ENCODE measurements at regions not wholly inside any gene's neighbourhood (a gene's known extent, or its start where the extent isn't known, plus 50 kb on each side); places are given as distances from the start of the nearest gene placed in this dataset.

DNA sequence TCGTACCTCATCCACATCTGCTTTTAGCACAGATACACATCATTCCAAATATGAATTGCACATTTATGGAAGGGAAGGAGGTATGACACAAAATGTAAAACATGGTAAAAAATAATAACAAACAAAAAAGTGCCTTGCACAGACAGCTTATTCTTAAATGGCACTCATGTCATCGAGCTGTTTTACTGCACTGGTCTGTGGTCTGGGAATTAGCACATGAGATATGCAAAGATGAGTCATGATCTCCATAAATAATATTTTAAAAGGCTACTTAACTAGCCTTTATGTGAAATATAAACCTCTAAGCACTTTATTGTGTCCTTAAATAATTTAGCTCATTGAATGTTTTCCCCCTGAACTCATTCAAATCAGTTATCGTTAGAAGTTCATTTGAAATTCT, 142.2 kb upstream of the ZNF385D start:
- POLR2A ChIA-PET = no interaction called here
- Mint-ChIP-seq H3K36me3 (no peaks in the 10 kb centered on the region), H3K27ac (no peak overlapping the region), H3K4me3 (no peak overlapping the region), H3K9me3 (no peaks in the 10 kb centered on the region), H3K27me3 (ENCODE audit: low read depth) (no peaks in the 10 kb centered on the region), H3K4me1 (0 out of 2 replicates have a peak, but pooled peaks cover 5% of the 10 kb centered on the region)
- ATAC-seq = no peak
- TF ChIP-seq TEAD1 (CRISPR knock-in tag; IDR thresholded peaks at IDR 0.05) (no peak), SMAD3 (CRISPR knock-in tag; IDR thresholded peaks at IDR 0.05; ENCODE audit: borderline replicate concordance) (no peak), JUN (CRISPR knock-in tag; IDR thresholded peaks at IDR 0.05) (no peak), ZNF396 (CRISPR knock-in tag; IDR thresholded peaks at IDR 0.05; ENCODE audit: borderline replicate concordance) (no peak), RELA (CRISPR knock-in tag; IDR thresholded peaks at IDR 0.05; ENCODE audit: borderline replicate concordance) (no peak)
- TF ChIP-seq, protein P1, sequence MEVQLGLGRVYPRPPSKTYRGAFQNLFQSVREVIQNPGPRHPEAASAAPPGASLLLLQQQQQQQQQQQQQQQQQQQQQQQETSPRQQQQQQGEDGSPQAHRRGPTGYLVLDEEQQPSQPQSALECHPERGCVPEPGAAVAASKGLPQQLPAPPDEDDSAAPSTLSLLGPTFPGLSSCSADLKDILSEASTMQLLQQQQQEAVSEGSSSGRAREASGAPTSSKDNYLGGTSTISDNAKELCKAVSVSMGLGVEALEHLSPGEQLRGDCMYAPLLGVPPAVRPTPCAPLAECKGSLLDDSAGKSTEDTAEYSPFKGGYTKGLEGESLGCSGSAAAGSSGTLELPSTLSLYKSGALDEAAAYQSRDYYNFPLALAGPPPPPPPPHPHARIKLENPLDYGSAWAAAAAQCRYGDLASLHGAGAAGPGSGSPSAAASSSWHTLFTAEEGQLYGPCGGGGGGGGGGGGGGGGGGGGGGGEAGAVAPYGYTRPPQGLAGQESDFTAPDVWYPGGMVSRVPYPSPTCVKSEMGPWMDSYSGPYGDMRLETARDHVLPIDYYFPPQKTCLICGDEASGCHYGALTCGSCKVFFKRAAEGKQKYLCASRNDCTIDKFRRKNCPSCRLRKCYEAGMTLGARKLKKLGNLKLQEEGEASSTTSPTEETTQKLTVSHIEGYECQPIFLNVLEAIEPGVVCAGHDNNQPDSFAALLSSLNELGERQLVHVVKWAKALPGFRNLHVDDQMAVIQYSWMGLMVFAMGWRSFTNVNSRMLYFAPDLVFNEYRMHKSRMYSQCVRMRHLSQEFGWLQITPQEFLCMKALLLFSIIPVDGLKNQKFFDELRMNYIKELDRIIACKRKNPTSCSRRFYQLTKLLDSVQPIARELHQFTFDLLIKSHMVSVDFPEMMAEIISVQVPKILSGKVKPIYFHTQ (CRISPR knock-in tag; IDR thresholded peaks at IDR 0.05) = no peak
- TF ChIP-seq, protein P2, sequence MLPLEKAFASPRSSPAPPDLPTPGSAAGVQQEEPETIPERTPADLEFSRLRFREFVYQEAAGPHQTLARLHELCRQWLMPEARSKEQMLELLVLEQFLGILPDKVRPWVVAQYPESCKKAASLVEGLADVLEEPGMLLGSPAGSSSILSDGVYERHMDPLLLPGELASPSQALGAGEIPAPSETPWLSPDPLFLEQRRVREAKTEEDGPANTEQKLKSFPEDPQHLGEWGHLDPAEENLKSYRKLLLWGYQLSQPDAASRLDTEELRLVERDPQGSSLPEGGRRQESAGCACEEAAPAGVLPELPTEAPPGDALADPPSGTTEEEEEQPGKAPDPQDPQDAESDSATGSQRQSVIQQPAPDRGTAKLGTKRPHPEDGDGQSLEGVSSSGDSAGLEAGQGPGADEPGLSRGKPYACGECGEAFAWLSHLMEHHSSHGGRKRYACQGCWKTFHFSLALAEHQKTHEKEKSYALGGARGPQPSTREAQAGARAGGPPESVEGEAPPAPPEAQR (CRISPR knock-in tag; IDR thresholded peaks at IDR 0.05) = no peak
- TF ChIP-seq, protein P3, sequence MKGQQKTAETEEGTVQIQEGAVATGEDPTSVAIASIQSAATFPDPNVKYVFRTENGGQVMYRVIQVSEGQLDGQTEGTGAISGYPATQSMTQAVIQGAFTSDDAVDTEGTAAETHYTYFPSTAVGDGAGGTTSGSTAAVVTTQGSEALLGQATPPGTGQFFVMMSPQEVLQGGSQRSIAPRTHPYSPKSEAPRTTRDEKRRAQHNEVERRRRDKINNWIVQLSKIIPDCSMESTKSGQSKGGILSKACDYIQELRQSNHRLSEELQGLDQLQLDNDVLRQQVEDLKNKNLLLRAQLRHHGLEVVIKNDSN (CRISPR knock-in tag; IDR thresholded peaks at IDR 0.05) = no peak
- TF ChIP-seq, protein P4, sequence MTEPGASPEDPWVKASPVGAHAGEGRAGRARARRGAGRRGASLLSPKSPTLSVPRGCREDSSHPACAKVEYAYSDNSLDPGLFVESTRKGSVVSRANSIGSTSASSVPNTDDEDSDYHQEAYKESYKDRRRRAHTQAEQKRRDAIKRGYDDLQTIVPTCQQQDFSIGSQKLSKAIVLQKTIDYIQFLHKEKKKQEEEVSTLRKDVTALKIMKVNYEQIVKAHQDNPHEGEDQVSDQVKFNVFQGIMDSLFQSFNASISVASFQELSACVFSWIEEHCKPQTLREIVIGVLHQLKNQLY (CRISPR knock-in tag; IDR thresholded peaks at IDR 0.05) = no peak
- no peak for DNase-seq (ENCODE audit: low spot score)
- CTCF ChIA-PET = interaction anchor here (0.7 to 3.3 kb wide), 2 partner anchors 141 to 876 kb away, joined by 3 to 25 read pairs; no protein-coding TSS in a partner anchor

DNA sequence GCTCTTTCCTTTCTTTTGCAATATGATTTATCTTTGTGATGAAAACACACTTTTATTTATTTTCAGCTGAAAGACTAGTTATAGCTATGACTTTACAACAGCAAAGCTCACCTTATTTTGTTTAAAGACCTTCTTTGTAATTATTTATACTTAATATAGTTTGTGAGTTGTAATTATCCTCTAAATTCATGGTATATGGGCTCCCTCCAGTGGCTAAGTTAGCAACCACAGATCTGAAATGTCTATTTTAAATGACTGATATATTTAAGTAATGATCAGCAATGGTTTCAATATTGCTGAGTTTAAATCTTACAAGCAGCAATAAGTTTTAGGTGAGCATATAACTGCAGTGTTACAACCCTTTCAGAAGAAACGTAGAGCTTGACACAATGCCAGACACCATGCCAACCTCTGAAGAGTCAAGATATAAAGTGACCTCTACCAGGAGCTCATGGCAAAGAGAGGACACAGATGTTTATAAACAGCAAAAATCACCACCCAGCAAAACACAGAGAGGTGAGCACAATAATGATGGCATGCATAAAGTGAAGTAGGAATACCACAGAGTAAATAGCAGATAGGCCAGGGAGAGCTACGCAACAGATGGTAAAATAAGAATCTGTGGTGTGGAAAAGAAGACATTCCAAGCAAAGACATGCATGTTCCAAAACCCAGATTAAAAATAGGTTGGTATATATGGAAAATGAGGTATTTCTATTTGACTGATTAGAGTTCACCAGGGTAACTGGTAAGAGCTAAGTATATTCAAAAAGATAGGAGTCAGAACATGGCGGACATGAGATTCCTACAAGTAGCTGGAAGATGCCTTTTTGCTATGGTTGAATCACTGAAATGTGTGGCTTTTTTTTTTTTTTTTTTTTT, 143.7 kb upstream of the ZNF385D start:
- no peaks in the 10 kb centered on the region for H3K27me3 Mint-ChIP-seq (ENCODE audit: low read depth)
- ATAC-seq = peak; percentile 24; the same call in 1 of the 2 replicates
- no peak overlapping the region for H3K4me3 Mint-ChIP-seq
- no peak overlapping the region for H3K27ac Mint-ChIP-seq
- TF ChIP-seq, protein P5, sequence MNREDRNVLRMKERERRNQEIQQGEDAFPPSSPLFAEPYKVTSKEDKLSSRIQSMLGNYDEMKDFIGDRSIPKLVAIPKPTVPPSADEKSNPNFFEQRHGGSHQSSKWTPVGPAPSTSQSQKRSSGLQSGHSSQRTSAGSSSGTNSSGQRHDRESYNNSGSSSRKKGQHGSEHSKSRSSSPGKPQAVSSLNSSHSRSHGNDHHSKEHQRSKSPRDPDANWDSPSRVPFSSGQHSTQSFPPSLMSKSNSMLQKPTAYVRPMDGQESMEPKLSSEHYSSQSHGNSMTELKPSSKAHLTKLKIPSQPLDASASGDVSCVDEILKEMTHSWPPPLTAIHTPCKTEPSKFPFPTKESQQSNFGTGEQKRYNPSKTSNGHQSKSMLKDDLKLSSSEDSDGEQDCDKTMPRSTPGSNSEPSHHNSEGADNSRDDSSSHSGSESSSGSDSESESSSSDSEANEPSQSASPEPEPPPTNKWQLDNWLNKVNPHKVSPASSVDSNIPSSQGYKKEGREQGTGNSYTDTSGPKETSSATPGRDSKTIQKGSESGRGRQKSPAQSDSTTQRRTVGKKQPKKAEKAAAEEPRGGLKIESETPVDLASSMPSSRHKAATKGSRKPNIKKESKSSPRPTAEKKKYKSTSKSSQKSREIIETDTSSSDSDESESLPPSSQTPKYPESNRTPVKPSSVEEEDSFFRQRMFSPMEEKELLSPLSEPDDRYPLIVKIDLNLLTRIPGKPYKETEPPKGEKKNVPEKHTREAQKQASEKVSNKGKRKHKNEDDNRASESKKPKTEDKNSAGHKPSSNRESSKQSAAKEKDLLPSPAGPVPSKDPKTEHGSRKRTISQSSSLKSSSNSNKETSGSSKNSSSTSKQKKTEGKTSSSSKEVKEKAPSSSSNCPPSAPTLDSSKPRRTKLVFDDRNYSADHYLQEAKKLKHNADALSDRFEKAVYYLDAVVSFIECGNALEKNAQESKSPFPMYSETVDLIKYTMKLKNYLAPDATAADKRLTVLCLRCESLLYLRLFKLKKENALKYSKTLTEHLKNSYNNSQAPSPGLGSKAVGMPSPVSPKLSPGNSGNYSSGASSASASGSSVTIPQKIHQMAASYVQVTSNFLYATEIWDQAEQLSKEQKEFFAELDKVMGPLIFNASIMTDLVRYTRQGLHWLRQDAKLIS (CRISPR knock-in tag; IDR thresholded peaks at IDR 0.05; ENCODE audit: borderline replicate concordance) = no peak
- TF ChIP-seq, protein P6, sequence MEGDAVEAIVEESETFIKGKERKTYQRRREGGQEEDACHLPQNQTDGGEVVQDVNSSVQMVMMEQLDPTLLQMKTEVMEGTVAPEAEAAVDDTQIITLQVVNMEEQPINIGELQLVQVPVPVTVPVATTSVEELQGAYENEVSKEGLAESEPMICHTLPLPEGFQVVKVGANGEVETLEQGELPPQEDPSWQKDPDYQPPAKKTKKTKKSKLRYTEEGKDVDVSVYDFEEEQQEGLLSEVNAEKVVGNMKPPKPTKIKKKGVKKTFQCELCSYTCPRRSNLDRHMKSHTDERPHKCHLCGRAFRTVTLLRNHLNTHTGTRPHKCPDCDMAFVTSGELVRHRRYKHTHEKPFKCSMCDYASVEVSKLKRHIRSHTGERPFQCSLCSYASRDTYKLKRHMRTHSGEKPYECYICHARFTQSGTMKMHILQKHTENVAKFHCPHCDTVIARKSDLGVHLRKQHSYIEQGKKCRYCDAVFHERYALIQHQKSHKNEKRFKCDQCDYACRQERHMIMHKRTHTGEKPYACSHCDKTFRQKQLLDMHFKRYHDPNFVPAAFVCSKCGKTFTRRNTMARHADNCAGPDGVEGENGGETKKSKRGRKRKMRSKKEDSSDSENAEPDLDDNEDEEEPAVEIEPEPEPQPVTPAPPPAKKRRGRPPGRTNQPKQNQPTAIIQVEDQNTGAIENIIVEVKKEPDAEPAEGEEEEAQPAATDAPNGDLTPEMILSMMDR (IDR thresholded peaks at IDR 0.05) = peak; percentile 48
- H3K9me3 Mint-ChIP-seq = no peaks in the 10 kb centered on the region
- ChIA-PET CTCF (interaction anchor here (0.6 to 3.3 kb wide), 7 partner anchors 15 to 877 kb away, joined by 3 to 25 read pairs (median 4); no protein-coding TSS in a partner anchor), POLR2A (interaction anchor here (0.6 kb wide), 1 partner anchor 48 kb away, joined by 3 read pairs; no protein-coding TSS in a partner anchor)
- H3K4me1 Mint-ChIP-seq = peaks cover 4% of the 10 kb centered on the region; the same call in 1 of the 2 replicates
- no peaks in the 10 kb centered on the region for H3K36me3 Mint-ChIP-seq
- DNase-seq (ENCODE audit: low spot score) = no peak

Data from WTC11 (cell line).